ENCODE measurements at regions not wholly inside any gene's neighbourhood (a gene's known extent, or its start where the extent isn't known, plus 50 kb on each side); places are given as distances from the start of the nearest gene placed in this dataset.

DNA sequence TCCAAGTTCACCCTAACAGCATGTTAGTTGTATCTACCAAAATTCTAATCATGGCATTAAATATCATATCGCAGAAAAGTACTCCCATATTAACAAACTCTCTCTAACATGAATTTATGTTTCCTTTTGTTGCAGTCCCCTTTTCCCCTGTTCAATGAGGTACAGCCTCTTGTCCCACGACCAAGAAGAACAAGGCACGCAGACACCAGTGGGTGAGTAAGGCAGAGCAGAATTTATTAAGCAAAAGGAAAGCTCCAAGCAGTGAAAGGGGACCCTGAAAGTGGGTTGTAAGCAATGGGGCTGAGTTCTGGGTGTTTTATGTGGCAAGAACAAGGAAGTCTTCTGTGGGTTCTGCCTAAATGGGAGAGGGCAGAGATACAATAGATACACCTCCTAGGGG is 183.5 kb downstream of the LURAP1L start:
- H3K36me3 ChIP-seq (ENCODE audit: insufficient read depth, insufficient read length, low read length) = no peaks in the 10 kb centered on the region

DNA sequence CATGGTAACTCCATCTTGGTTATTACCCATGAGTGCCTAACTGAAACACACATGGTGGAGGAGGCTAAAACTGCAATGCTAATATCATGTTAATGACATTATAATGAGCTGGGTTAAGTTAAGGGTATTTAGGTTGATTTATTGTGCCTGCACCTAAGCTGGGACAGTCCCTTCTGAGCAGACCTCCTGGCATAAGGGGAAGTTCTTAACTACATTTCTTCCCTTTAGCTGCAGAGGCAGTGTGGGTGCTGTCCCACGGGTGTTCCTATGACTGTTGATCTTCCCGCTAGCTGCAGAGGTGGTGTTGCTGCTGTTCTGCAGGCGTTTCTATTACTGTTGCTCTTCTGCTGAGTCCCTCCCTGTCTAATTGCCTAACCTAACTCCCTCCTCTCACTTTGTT is 183.9 kb downstream of the LURAP1L start:
- Histone ChIP-seq H3K9ac (ENCODE audit: insufficient read length, low read depth) (no peak overlapping the region), H3K36me3 (ENCODE audit: insufficient read depth, insufficient read length, low read length) (no peaks in the 10 kb centered on the region), H3K27me3 (ENCODE audit: insufficient read depth, insufficient read length) (no peaks in the 10 kb centered on the region), H3K9me3 (ENCODE audit: insufficient read depth, low read length) (peaks cover 36% of the 10 kb centered on the region), H3K4me3 (ENCODE audit: insufficient read length, low read depth) (no peak overlapping the region), H3K4me1 (ENCODE audit: insufficient read depth, insufficient read length) (no peaks in the 10 kb centered on the region)
- no peak for TF ChIP-seq YY1 (IDR thresholded peaks at IDR 0.05; ENCODE audit: insufficient read depth, insufficient read length)
- no peak for TF ChIP-seq ZNF274 (IDR thresholded peaks at IDR 0.05; ENCODE audit: low read depth, low read length)
- no peak for DNase-seq (ENCODE audit: low read depth, low spot score)

More for the DNA sequence above, 183.5 kb downstream of the LURAP1L start:
- TF ChIP-seq ZNF274 (IDR thresholded peaks at IDR 0.05; ENCODE audit: low read depth, low read length) (no peak), YY1 (IDR thresholded peaks at IDR 0.05; ENCODE audit: insufficient read depth, insufficient read length) (no peak), SUZ12 (IDR thresholded peaks at IDR 0.05; ENCODE audit: extremely low read depth, insufficient read depth, insufficient read length) (no peak)
- Histone ChIP-seq H3K9me3 (ENCODE audit: insufficient read depth, low read length) (peaks cover 36% of the 10 kb centered on the region), H3K4me1 (ENCODE audit: insufficient read depth, insufficient read length) (no peaks in the 10 kb centered on the region), H3K4me3 (ENCODE audit: insufficient read length, low read depth) (no peak overlapping the region), H3K9ac (ENCODE audit: insufficient read length, low read depth) (no peak overlapping the region), H3K27me3 (ENCODE audit: insufficient read depth, insufficient read length) (no peaks in the 10 kb centered on the region)
- DNase-seq (ENCODE audit: low read depth, low spot score) = no peak

DNA sequence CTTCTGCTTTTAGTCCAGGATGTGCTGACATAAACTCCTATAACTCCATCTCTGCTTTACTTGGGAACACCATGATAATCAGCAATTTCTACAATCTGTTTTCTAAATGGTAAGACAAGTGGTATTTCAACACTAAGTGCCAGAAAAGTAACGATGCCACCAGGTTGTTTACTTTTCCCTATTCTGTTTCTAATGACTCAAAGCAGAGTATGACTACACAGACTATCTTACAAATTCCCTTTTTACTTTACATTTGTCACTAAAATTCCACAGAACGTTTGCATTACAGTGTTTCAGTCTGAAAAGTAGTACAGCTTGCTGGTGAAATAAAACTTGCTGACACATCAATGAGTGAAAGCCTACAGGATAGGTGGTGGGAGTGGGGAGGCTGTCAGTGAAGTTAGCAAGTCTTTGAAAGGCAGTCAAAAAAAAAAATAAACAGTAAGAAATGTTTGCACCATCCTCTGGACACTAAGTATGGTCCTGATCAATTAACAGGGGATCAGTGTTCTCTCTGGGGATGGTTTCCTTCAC is 186.5 kb downstream of the LURAP1L start:
- Histone ChIP-seq H3K4me1 (ENCODE audit: insufficient read depth, insufficient read length) (no peaks in the 10 kb centered on the region), H3K9me3 (ENCODE audit: insufficient read depth, low read length) (peaks cover 27% of the 10 kb centered on the region), H3K36me3 (ENCODE audit: insufficient read depth, insufficient read length, low read length) (no peaks in the 10 kb centered on the region), H3K9ac (ENCODE audit: insufficient read length, low read depth) (no peak overlapping the region), H3K27me3 (ENCODE audit: insufficient read depth, insufficient read length) (no peaks in the 10 kb centered on the region), H3K4me3 (ENCODE audit: insufficient read length, low read depth) (no peak overlapping the region)
- no peak for DNase-seq (ENCODE audit: low read depth, low spot score)
- no peak for TF ChIP-seq ZNF274 (IDR thresholded peaks at IDR 0.05; ENCODE audit: low read depth, low read length)
- TF ChIP-seq SUZ12 (IDR thresholded peaks at IDR 0.05; ENCODE audit: extremely low read depth, insufficient read depth, insufficient read length) = no peak
- TF ChIP-seq YY1 (IDR thresholded peaks at IDR 0.05; ENCODE audit: insufficient read depth, insufficient read length) = no peak

DNA sequence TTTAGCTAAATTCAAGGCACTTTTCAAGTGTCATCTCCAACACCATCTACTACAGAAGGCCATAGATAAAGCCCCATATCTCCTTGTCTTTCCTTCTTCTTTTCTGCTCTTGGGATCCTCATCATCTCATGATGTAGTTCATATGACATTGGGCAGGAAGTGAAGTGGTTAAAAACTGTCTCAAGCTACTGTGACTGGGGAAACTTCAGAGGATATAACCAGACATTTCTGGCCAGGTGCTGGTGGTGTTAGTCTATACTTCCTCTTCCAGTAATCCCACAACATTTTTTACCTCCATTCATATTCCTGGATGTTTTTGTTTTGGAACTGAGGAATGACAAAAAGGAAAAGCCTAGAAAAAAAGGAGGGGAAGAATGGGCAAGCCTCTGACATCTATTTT is 188.7 kb downstream of the LURAP1L start:
- Histone ChIP-seq H3K36me3 (ENCODE audit: insufficient read depth, insufficient read length, low read length) (no peaks in the 10 kb centered on the region), H3K27me3 (ENCODE audit: insufficient read depth, insufficient read length) (no peaks in the 10 kb centered on the region), H3K9me3 (ENCODE audit: insufficient read depth, low read length) (peaks cover 11% of the 10 kb centered on the region), H3K4me1 (ENCODE audit: insufficient read depth, insufficient read length) (no peaks in the 10 kb centered on the region), H3K4me3 (ENCODE audit: insufficient read length, low read depth) (no peak overlapping the region), H3K9ac (ENCODE audit: insufficient read length, low read depth) (no peak overlapping the region)
- TF ChIP-seq SUZ12 (IDR thresholded peaks at IDR 0.05; ENCODE audit: extremely low read depth, insufficient read depth, insufficient read length) = no peak
- no peak for TF ChIP-seq YY1 (IDR thresholded peaks at IDR 0.05; ENCODE audit: insufficient read depth, insufficient read length)
- no peak for TF ChIP-seq ZNF274 (IDR thresholded peaks at IDR 0.05; ENCODE audit: low read depth, low read length)
- no peak for DNase-seq (ENCODE audit: low read depth, low spot score)

DNA sequence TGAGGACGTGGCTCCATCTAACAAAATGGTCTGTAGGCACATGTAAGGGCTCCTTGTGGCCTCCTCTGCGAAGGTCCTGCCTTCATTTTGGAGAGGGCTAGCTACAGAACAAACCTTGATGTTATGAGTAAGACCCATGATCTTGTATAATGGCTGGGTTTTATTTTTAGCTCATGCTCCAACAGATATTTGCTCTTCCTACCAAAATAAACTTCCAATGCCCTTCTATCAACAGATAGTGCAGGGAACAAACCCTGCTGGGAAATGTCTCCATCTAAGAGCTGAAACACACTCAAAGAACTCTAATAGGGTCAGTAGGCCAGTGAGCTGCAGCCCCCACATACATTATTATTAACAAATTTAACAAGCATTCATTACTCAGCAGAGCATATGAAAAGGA is 189.5 kb downstream of the LURAP1L start:
- H3K27me3 ChIP-seq (ENCODE audit: insufficient read depth, insufficient read length) = no peaks in the 10 kb centered on the region
- TF ChIP-seq ZNF274 (IDR thresholded peaks at IDR 0.05; ENCODE audit: low read depth, low read length) (no peak), SUZ12 (IDR thresholded peaks at IDR 0.05; ENCODE audit: extremely low read depth, insufficient read depth, insufficient read length) (no peak), YY1 (IDR thresholded peaks at IDR 0.05; ENCODE audit: insufficient read depth, insufficient read length) (no peak)
- no peak for DNase-seq (ENCODE audit: low read depth, low spot score)
- H3K9ac ChIP-seq (ENCODE audit: insufficient read length, low read depth) = no peak overlapping the region
- H3K4me1 ChIP-seq (ENCODE audit: insufficient read depth, insufficient read length) = no peaks in the 10 kb centered on the region
- peaks cover 4% of the 10 kb centered on the region; the same call in 1 of the 2 replicates for H3K9me3 ChIP-seq (ENCODE audit: insufficient read depth, low read length)
- H3K36me3 ChIP-seq (ENCODE audit: insufficient read depth, insufficient read length, low read length) = no peaks in the 10 kb centered on the region
- no peak overlapping the region for H3K4me3 ChIP-seq (ENCODE audit: insufficient read length, low read depth)

DNA sequence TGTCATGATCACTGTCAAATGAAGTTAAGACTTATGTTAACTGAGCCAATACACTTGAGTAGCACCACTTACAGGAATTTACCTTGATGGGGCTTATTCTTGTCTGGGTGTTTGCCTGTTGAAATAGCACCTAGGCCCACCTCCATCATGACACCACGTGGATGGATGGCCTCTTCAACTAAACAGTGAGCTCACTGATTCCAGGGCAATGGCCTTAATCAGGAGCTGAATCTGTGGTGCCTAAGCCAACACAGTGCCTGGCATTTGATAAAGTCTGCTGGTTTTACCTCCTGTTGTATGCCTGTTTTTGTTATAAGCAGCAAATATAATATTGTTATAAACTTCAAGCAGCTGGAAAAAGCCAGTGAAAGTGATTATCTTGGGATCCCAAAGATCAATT is 190.5 kb downstream of the LURAP1L start:
- H3K4me1 ChIP-seq (ENCODE audit: insufficient read depth, insufficient read length) = no peaks in the 10 kb centered on the region
- H3K36me3 ChIP-seq (ENCODE audit: insufficient read depth, insufficient read length, low read length) = no peaks in the 10 kb centered on the region
- no peak overlapping the region for H3K4me3 ChIP-seq (ENCODE audit: insufficient read length, low read depth)
- no peak for TF ChIP-seq YY1 (IDR thresholded peaks at IDR 0.05; ENCODE audit: insufficient read depth, insufficient read length)
- no peaks in the 10 kb centered on the region for H3K27me3 ChIP-seq (ENCODE audit: insufficient read depth, insufficient read length)
- DNase-seq (ENCODE audit: low read depth, low spot score) = no peak
- H3K9ac ChIP-seq (ENCODE audit: insufficient read length, low read depth) = no peak overlapping the region
- no peaks in the 10 kb centered on the region for H3K9me3 ChIP-seq (ENCODE audit: insufficient read depth, low read length)

DNA sequence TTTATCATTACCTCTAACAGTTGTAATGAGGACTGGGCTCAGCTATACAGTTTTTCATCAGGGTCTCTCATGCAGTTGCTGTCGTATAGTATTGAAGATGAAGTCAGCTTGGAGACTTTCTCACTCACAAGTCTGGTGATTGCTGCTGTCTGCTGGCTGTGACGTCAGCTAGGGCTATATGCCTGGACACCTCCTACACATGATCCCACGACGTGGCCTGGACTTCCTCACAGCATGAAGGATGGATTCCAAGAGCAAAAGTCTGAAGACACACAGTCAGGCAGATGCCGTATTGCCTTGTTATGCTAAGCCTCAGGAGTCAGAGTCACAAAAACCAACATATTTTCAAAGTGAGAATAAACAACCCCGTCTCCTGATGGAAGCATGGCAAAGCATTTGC is 193.3 kb downstream of the LURAP1L start:
- Histone ChIP-seq H3K27me3 (ENCODE audit: insufficient read depth, insufficient read length) (no peaks in the 10 kb centered on the region), H3K36me3 (ENCODE audit: insufficient read depth, insufficient read length, low read length) (no peaks in the 10 kb centered on the region), H3K9me3 (ENCODE audit: insufficient read depth, low read length) (no peaks in the 10 kb centered on the region), H3K9ac (ENCODE audit: insufficient read length, low read depth) (no peak overlapping the region), H3K4me1 (ENCODE audit: insufficient read depth, insufficient read length) (no peaks in the 10 kb centered on the region), H3K4me3 (ENCODE audit: insufficient read length, low read depth) (no peak overlapping the region)
- DNase-seq (ENCODE audit: low read depth, low spot score) = no peak
- TF ChIP-seq ZNF274 (IDR thresholded peaks at IDR 0.05; ENCODE audit: low read depth, low read length) (no peak), YY1 (IDR thresholded peaks at IDR 0.05; ENCODE audit: insufficient read depth, insufficient read length) (no peak), SUZ12 (IDR thresholded peaks at IDR 0.05; ENCODE audit: extremely low read depth, insufficient read depth, insufficient read length) (no peak)
